CD8-positive, alpha-beta memory T cell (primary cell): ENCODE measurements at regions not wholly inside any gene's neighbourhood (a gene's known extent, or its start where the extent isn't known, plus 50 kb on each side); places are given as distances from the start of the nearest gene placed in this dataset.

Source experiments
- CTCF ChIA-PET: fragments of 350-600 bp; sonication (Branson Sonifier 250); formaldehyde crosslinking; loops from one replicate; lab custom pipeline; 2021; ENCODE audit warnings: antibody characterized with exemption; lab: Charles Lee
- POLR2A ChIA-PET: fragments of 350-600 bp; sonication (Branson Sonifier 250); formaldehyde crosslinking; loops from one replicate; lab custom pipeline; 2021; ENCODE audit warnings: antibody characterized with exemption; lab: Charles Lee
- DNase-seq, 5 donors: peaks; one replicate each; pipeline versions ENCODE4 v3.0.0 to v3.0.0-alpha.2; 2020 to 2022; ENCODE audit warnings: mixed read lengths in 1 of 5
- H3K27ac ChIP-seq: one replicate; pipeline ENCODE4 v1.7.0; 2013; ENCODE audit warnings: low read depth, mild to moderate bottlenecking, low read length, moderate library complexity
- H3K27me3 ChIP-seq: 2 replicates; pipeline ENCODE4 v1.7.0; 2013; ENCODE audit warnings: low read length, mild to moderate bottlenecking; ENCODE audit not compliant: insufficient read depth, poor library complexity, severe bottlenecking
- H3K36me3 ChIP-seq: 2 replicates; pipeline ENCODE4 v1.7.0; 2013; ENCODE audit warnings: mild to moderate bottlenecking, low read length, moderate library complexity; ENCODE audit not compliant: insufficient read depth
- H3K4me1 ChIP-seq: 2 replicates; pipeline ENCODE4 v1.7.0; 2013; ENCODE audit warnings: mild to moderate bottlenecking, low read length, moderate library complexity; ENCODE audit not compliant: insufficient read depth
- H3K4me3 ChIP-seq: 2 replicates; pipeline ENCODE4 v1.7.0; 2013; ENCODE audit warnings: mild to moderate bottlenecking, low read length
- H3K9me3 ChIP-seq: 2 replicates; pipeline ENCODE4 v1.7.0; 2013; ENCODE audit warnings: mild to moderate bottlenecking, low read length
- H3K27ac Mint-ChIP-seq, 8 donors: one replicate each; pipeline ENCODE4 v1.8.0; 2020 to 2021; ENCODE audit warnings: mixed read lengths in 8 of 8, mild to moderate bottlenecking in 6 of 8, inconsistent platforms in 3 of 8, moderate library complexity in 3 of 8
- H3K27me3 Mint-ChIP-seq, 2 donors: one replicate each; pipeline ENCODE4 v1.8.0; 2020 to 2021; ENCODE audit warnings: mixed read lengths in 2 of 2, mild to moderate bottlenecking in 1 of 2, moderate library complexity in 1 of 2
- H3K36me3 Mint-ChIP-seq, 3 donors: one replicate each; pipeline ENCODE4 v1.8.0; 2020 to 2021; ENCODE audit warnings: mixed read lengths in 3 of 3, inconsistent platforms in 1 of 3, mild to moderate bottlenecking in 1 of 3
- H3K4me1 Mint-ChIP-seq, 3 donors: one replicate each; pipeline ENCODE4 v1.8.0; 2020 to 2021; ENCODE audit warnings: mixed read lengths in 3 of 3, inconsistent platforms in 1 of 3, mild to moderate bottlenecking in 1 of 3
- H3K4me3 Mint-ChIP-seq, 7 donors: one replicate each; pipeline ENCODE4 v1.8.0; 2020 to 2021; ENCODE audit warnings: mixed read lengths in 7 of 7, mild to moderate bottlenecking in 6 of 7, moderate library complexity in 4 of 7, inconsistent platforms in 2 of 7
- H3K9me3 Mint-ChIP-seq, 5 donors: one replicate each; pipeline ENCODE4 v1.8.0; 2020 to 2022; ENCODE audit warnings: mixed read lengths in 5 of 5, mild to moderate bottlenecking in 3 of 5, moderate library complexity in 2 of 5, inconsistent platforms in 1 of 5

DNA sequence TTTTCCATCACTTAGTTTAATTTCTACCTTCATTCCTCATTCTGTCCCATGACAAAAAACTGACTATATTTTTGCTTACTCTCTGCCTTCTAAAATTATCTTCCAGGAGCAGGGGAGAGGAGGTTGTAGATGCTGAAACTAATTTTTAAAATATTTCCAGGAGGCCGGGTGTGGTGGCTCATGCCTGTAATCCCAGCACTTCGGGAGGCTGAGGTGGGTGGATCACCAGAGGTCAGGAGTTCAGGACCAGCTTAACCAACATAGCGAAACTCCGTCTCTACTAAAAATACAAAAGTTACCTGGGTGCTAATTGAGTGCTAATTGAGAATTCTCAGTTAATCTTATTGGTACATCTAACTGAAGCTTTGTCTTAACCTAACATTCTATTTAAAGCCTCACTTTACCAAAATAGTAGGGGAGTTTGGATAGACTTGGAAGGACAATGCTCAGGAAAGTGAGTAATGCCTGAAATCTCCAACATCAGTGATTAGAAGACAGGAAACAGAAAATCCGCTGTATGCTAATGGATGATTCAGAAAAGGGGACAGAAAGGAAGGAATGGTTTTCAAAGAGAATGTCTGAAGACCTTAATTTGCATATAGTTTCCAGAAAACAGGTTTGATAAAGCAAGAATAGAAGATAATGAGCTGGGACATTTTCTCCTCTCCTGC, 336.1 kb downstream of the GBE1 start:
- Mint-ChIP-seq H3K27ac (no peak overlapping the region), H3K4me1 (no peaks in the 10 kb centered on the region), H3K9me3 (peaks cover 0 to 8% (median 0%) of the 10 kb centered on the region in 5 donors), H3K36me3 (no peaks in the 10 kb centered on the region), H3K4me3 (no peak overlapping the region), H3K27me3 (no peaks in the 10 kb centered on the region)
- no peak overlapping the region for H3K27ac ChIP-seq
- H3K4me1 ChIP-seq: no peaks in the 10 kb centered on the region
- no peaks in the 10 kb centered on the region for H3K36me3 ChIP-seq
- ChIA-PET POLR2A (no interaction called here), CTCF (no interaction called here)
- no peak overlapping the region for H3K4me3 ChIP-seq
- no peak for DNase-seq
- no peaks in the 10 kb centered on the region for H3K9me3 ChIP-seq
- no peaks in the 10 kb centered on the region for H3K27me3 ChIP-seq

DNA sequence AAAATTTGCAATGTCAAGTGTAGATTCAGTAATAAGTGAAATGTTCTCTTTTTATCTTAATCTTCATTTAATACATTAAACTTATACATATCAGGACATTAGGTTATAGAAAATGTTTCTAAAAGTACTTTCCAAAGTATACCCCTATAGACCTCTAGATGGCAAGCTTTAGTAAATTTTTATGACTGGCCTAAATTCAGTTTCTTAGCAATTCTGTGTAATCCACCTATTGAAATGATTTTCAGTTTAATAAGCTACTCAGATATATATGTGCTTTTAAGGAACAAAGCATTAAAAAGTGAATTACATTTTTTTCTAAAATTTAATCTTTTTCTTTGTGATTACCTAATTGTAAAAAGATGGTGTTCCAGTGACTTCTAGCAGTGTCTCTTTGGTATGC, 342.2 kb downstream of the GBE1 start:
- H3K4me3 Mint-ChIP-seq: no peak overlapping the region
- POLR2A ChIA-PET: no interaction called here
- no peak overlapping the region for H3K4me3 ChIP-seq
- no peaks in the 10 kb centered on the region for H3K9me3 ChIP-seq
- CTCF ChIA-PET: no interaction called here
- H3K27me3 Mint-ChIP-seq: no peaks in the 10 kb centered on the region
- no peak for DNase-seq
- H3K27ac Mint-ChIP-seq: no peak overlapping the region
- no peak overlapping the region for H3K27ac ChIP-seq
- H3K4me1 Mint-ChIP-seq: no peaks in the 10 kb centered on the region
- peaks cover 0 to 11% (median 2%) of the 10 kb centered on the region in 5 donors for H3K9me3 Mint-ChIP-seq
- H3K36me3 ChIP-seq: no peaks in the 10 kb centered on the region
- H3K27me3 ChIP-seq: no peaks in the 10 kb centered on the region
- no peaks in the 10 kb centered on the region for H3K36me3 Mint-ChIP-seq
- H3K4me1 ChIP-seq: no peaks in the 10 kb centered on the region

DNA sequence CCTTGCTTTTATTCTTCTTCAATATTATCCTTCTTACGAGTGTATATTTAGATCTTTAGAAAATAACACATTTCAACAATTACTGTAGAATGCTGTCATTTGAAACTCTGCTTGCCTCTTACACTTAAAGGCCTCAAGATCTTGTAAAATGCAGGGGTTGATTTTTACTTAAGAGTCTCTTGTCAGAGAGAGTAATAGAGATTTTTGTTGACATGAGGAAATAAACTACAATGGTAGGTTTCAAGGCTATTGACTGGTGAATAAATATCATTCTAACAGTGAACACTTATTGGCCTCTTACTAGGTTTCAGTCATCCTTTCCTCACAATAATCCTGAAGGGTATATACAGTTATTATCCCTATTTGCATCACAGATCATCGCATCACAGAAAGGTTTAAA, 344.6 kb downstream of the GBE1 start:
- H3K4me3 Mint-ChIP-seq: no peak overlapping the region
- POLR2A ChIA-PET: no interaction called here
- DNase-seq: no peak
- no peaks in the 10 kb centered on the region for H3K27me3 Mint-ChIP-seq
- no peaks in the 10 kb centered on the region for H3K4me1 Mint-ChIP-seq
- no peaks in the 10 kb centered on the region for H3K36me3 Mint-ChIP-seq
- no peaks in the 10 kb centered on the region for H3K4me1 ChIP-seq
- no peaks in the 10 kb centered on the region for H3K27me3 ChIP-seq
- no peaks in the 10 kb centered on the region for H3K36me3 ChIP-seq
- H3K9me3 Mint-ChIP-seq: peaks cover 0 to 11% (median 2%) of the 10 kb centered on the region in 5 donors
- no peak overlapping the region for H3K27ac Mint-ChIP-seq
- no peak overlapping the region for H3K4me3 ChIP-seq
- CTCF ChIA-PET: no interaction called here
- H3K9me3 ChIP-seq: no peaks in the 10 kb centered on the region
- H3K27ac ChIP-seq: no peak overlapping the region

DNA sequence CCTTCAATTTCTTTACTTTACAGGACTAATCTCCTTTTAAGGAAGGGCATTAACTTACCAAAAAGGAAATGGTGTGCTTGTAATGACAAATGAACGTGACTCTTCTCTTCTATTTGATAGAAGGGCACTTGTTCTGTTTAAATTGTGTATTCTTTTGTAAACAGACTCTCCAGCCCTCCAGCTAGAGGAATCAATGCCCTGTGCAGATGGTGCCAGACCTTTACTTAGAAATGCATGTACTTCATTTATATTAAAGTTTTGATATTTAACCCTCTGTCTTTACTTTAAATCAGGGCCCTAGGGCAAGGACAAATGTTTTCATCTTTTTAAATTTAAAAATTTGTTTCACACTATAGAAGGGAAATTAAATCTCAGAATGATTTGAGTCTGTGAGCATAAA, 355.1 kb downstream of the GBE1 start:
- no peak overlapping the region for H3K4me3 ChIP-seq
- no peaks in the 10 kb centered on the region for H3K9me3 ChIP-seq
- no peaks in the 10 kb centered on the region for H3K27me3 Mint-ChIP-seq
- H3K4me1 ChIP-seq: no peaks in the 10 kb centered on the region
- no peak overlapping the region for H3K27ac Mint-ChIP-seq
- H3K27ac ChIP-seq: no peak overlapping the region
- peaks cover 0 to 4% (median 2%) of the 10 kb centered on the region in 5 donors for H3K9me3 Mint-ChIP-seq
- H3K36me3 ChIP-seq: no peaks in the 10 kb centered on the region
- ChIA-PET CTCF (no interaction called here), POLR2A (no interaction called here)
- H3K27me3 ChIP-seq: no peaks in the 10 kb centered on the region
- DNase-seq: no peak
- no peaks in the 10 kb centered on the region for H3K4me1 Mint-ChIP-seq
- no peaks in the 10 kb centered on the region for H3K36me3 Mint-ChIP-seq
- no peak overlapping the region for H3K4me3 Mint-ChIP-seq

DNA sequence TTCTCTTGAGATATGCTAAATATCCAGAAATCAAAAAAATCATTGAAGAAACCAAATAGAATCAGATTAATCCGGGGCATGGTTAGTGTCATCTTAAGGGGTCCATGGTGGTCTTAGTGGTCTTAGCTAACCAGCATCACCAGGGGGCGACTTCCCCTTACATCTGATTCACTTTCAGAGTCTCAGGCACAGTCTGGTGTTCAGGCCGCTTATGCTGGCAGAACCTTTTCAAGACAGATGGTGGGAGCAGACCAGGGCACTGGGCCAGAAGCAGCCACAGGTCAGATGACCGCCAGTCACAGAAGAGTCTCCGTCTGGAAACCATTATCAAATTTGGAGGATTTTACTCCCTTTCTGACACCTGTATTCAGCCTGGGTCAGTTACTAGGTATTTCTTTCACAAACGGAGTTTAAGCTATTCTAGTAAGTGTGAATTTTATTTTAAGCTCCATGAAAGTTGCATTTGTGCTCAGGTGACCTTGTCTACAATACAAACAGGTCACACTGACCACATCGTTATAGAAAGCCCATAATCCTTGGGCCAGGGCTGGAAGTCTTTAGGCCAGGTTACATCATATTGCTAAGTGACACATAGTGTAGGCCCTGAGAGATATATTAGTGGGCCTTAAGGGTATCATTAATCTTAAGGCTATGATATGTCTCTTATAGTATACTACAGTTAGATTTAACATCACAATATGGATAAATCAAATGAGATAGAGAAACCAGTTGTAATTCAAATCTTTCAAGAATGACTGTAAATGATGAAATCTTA, 365.5 kb downstream of the GBE1 start:
- no peaks in the 10 kb centered on the region for H3K4me1 ChIP-seq
- no peaks in the 10 kb centered on the region for H3K27me3 ChIP-seq
- Mint-ChIP-seq H3K4me3 (no peak overlapping the region), H3K4me1 (no peaks in the 10 kb centered on the region), H3K27ac (no peak overlapping the region), H3K27me3 (peaks cover 0 to 3% of the 10 kb centered on the region in 2 donors), H3K9me3 (peaks cover 0 to 14% (median 2%) of the 10 kb centered on the region in 5 donors), H3K36me3 (no peaks in the 10 kb centered on the region)
- no peaks in the 10 kb centered on the region for H3K36me3 ChIP-seq
- no peak overlapping the region for H3K27ac ChIP-seq
- CTCF ChIA-PET: no interaction called here
- POLR2A ChIA-PET: no interaction called here
- DNase-seq: no peak
- H3K4me3 ChIP-seq: no peak overlapping the region
- H3K9me3 ChIP-seq: no peaks in the 10 kb centered on the region

DNA sequence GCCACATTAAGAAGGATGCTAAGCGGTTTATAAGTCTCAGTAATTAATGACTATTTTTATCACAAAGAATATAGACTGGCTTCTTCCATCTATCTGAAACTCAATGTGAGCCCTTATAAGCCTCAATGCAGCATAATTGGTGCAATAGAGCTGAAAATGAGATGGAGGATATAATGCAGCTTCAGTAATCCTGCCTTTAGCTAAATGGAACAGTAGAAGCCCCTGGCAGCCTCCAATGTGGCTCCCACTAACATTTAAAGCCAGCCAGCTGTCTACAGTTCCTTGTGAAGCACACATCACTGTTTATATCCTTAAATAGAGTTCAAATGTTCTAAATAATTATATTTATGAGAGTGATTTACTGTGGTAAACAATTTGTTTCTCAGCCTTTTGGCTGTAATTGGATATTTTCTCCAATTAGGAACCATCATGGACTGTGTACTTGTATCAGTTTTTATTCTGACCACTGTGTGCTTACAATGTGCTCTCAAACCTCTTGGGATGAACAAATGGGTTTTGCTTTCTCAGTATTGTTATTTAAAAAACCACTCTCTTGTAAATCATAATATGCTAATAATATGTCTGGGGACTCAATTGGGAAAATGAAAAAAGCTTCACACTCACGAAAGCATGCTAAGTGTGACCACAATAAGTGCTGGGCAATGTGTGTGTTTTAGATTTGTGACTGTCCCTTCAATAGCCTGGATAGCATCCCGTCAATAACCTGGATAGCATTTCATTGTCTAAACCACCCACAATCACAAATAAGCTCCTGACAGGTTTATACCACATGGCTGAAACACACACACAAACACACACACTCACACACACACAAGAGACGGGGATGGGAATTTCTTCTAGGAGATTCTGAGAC, 366.6 kb downstream of the GBE1 start:
- Histone ChIP-seq H3K36me3 (no peaks in the 10 kb centered on the region), H3K9me3 (no peaks in the 10 kb centered on the region), H3K4me1 (no peaks in the 10 kb centered on the region), H3K4me3 (no peak overlapping the region), H3K27me3 (no peaks in the 10 kb centered on the region), H3K27ac (no peak overlapping the region)
- ChIA-PET POLR2A (no interaction called here), CTCF (no interaction called here)
- no peak overlapping the region for H3K27ac Mint-ChIP-seq
- H3K4me3 Mint-ChIP-seq: no peak overlapping the region
- H3K9me3 Mint-ChIP-seq: peaks cover 0 to 14% (median 2%) of the 10 kb centered on the region in 5 donors
- no peaks in the 10 kb centered on the region for H3K36me3 Mint-ChIP-seq
- peaks cover 0 to 3% of the 10 kb centered on the region in 2 donors for H3K27me3 Mint-ChIP-seq
- DNase-seq: no peak
- H3K4me1 Mint-ChIP-seq: no peaks in the 10 kb centered on the region

DNA sequence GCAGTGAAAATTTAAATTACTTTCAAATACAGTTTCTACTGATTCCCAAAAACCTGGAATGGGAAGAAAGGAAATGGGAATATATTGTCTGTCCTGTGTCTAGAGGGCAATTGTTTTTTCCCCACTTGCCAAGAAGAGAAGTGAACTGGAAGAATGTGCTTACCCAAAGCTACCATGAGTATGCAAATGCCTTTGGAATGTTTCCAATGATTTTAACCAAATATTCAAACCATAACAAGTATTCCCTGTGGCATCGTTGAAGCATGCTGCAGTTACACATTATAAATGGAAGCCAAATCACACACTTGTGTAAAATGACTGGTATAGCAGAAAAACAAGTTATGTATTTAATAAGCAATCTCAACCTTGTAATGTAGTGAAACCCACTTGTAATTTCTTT, 368.2 kb downstream of the GBE1 start:
- Mint-ChIP-seq H3K36me3 (no peaks in the 10 kb centered on the region), H3K27ac (no peak overlapping the region), H3K4me3 (no peak overlapping the region), H3K4me1 (no peaks in the 10 kb centered on the region), H3K9me3 (peaks cover 0 to 10% (median 2%) of the 10 kb centered on the region in 5 donors), H3K27me3 (peaks cover 0 to 3% of the 10 kb centered on the region in 2 donors)
- DNase-seq: no peak
- ChIA-PET POLR2A (no interaction called here), CTCF (no interaction called here)
- Histone ChIP-seq H3K27ac (no peak overlapping the region), H3K4me3 (no peak overlapping the region), H3K9me3 (no peaks in the 10 kb centered on the region), H3K27me3 (no peaks in the 10 kb centered on the region), H3K4me1 (no peaks in the 10 kb centered on the region), H3K36me3 (no peaks in the 10 kb centered on the region)

DNA sequence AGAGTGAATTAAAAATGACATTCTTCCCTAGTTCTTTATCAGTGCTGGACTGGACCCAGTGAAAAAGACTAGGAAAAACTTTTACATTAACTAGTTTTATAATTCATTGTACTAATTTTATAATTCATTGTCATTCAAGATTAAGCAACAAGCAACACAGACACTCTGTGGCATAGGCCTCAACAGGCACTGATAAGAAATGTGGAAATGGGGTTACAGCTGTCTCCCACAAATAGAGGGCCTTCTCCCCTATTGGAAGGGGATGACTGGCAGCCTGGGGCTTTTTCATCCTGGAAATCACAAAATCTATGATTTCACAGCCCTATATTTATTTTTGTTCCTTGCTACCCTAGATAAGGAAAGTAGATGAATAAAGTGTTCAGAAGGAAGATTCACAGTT, 370.6 kb downstream of the GBE1 start:
- Mint-ChIP-seq H3K9me3 (peaks cover 0 to 5% (median 2%) of the 10 kb centered on the region in 5 donors), H3K27me3 (peaks cover 0 to 3% of the 10 kb centered on the region in 2 donors), H3K4me1 (no peaks in the 10 kb centered on the region), H3K4me3 (no peak overlapping the region), H3K27ac (no peak overlapping the region), H3K36me3 (no peaks in the 10 kb centered on the region)
- H3K36me3 ChIP-seq: no peaks in the 10 kb centered on the region
- CTCF ChIA-PET: no interaction called here
- H3K4me3 ChIP-seq: no peak overlapping the region
- POLR2A ChIA-PET: no interaction called here
- H3K9me3 ChIP-seq: no peaks in the 10 kb centered on the region
- H3K4me1 ChIP-seq: no peaks in the 10 kb centered on the region
- no peaks in the 10 kb centered on the region for H3K27me3 ChIP-seq
- no peak for DNase-seq
- H3K27ac ChIP-seq: no peak overlapping the region
